B cell (primary cell): ENCODE measurements at regions not wholly inside any gene's neighbourhood (a gene's known extent, or its start where the extent isn't known, plus 50 kb on each side); places are given as distances from the start of the nearest gene placed in this dataset.

Experiments
- EZH2 ChIP-seq: IDR thresholded peaks from 2 replicates; pipeline ENCODE4 v1.6.1; 2012; ENCODE audit warnings: borderline replicate concordance, low read depth, mild to moderate bottlenecking, moderate library complexity, low read length; ENCODE audit not compliant: insufficient read depth, poor library complexity, severe bottlenecking
- TF ChIP-seq, protein P1 (sequence below): fragments of 200-600 bp; IDR thresholded peaks from one replicate; pipeline ENCODE4 v1.8.0; 2022; ENCODE audit warnings: antibody characterized with exemption, mild to moderate bottlenecking

DNA sequence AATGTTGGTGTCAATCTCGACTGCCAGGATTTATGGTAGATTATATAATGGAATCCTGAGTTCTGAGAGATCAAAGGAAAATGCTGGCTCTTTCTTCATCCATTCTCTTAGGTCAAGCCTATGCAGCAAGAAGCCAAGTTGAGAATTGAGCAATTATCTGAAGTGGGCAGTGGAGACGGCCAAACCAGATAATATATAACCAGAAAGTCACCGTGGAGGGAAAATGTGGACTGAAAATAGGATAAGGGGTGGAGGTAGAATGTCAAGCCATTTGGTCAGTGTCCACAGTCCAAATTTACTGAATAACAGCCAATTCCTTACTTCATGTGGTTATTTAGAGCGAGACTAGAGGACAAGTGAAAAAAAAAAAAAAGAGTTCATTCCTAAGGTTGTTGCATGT, 107.8 kb upstream of the ESR1 start:
- TF ChIP-seq, protein P1, sequence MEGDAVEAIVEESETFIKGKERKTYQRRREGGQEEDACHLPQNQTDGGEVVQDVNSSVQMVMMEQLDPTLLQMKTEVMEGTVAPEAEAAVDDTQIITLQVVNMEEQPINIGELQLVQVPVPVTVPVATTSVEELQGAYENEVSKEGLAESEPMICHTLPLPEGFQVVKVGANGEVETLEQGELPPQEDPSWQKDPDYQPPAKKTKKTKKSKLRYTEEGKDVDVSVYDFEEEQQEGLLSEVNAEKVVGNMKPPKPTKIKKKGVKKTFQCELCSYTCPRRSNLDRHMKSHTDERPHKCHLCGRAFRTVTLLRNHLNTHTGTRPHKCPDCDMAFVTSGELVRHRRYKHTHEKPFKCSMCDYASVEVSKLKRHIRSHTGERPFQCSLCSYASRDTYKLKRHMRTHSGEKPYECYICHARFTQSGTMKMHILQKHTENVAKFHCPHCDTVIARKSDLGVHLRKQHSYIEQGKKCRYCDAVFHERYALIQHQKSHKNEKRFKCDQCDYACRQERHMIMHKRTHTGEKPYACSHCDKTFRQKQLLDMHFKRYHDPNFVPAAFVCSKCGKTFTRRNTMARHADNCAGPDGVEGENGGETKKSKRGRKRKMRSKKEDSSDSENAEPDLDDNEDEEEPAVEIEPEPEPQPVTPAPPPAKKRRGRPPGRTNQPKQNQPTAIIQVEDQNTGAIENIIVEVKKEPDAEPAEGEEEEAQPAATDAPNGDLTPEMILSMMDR = no peak
- no peak for TF ChIP-seq EZH2
